ENCODE measurements at regions not wholly inside any gene's neighbourhood (a gene's known extent, or its start where the extent isn't known, plus 50 kb on each side); places are given as distances from the start of the nearest gene placed in this dataset.

DNA sequence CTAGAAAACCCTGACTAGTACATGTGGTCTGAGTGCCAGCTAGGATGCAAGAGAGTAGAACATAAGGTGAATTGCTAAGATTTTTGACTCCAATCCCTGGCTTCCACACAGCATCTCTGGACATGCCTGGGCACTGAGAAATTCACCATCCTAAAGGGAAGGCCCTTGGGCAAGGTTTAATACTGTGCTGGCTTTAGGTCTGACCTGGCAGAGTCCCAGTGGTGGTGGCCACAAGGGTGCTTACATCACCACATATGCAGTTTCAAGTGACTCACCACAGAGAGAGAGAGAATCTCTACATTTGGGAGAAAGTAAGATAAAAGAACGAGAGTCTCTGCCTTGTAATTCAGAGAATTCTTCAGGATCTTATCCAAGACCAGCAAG, 661.6 kb upstream of the C9orf72 start:
- Histone ChIP-seq H3K36me3 (ENCODE audit: insufficient read depth, low read length) (no peaks in the 10 kb centered on the region), H4K20me1 (ENCODE audit: insufficient read depth, low read length) (no peaks in the 10 kb centered on the region), H3K9ac (ENCODE audit: low read length) (no peak overlapping the region), H3K27me3 (ENCODE audit: insufficient read depth, low read length) (no peaks in the 10 kb centered on the region), H3F3A (ENCODE audit: insufficient read depth, low read length) (no peaks in the 10 kb centered on the region), H3K79me2 (ENCODE audit: insufficient read depth, low read length) (no peaks in the 10 kb centered on the region), H3K4me1 (ENCODE audit: insufficient read depth, low read length, severe bottlenecking) (no peaks in the 10 kb centered on the region), H3K9me2 (ENCODE audit: low read depth, low read length) (no peaks in the 10 kb centered on the region), H2AFZ (ENCODE audit: low read length) (no peak overlapping the region), H3K27ac (ENCODE audit: low read depth, low read length, poor library complexity, severe bottlenecking) (no peak overlapping the region), H3K4me2 (ENCODE audit: low read length) (no peak overlapping the region), H3K9me3 (ENCODE audit: low read length) (no peaks in the 10 kb centered on the region), H3K4me3 (ENCODE audit: low read depth, low read length, poor library complexity, severe bottlenecking) (no peak overlapping the region)
- no peak for TF ChIP-seq EZH2 (IDR thresholded peaks at IDR 0.05; ENCODE audit: borderline replicate concordance, low read length)
- TF ChIP-seq, protein P1, sequence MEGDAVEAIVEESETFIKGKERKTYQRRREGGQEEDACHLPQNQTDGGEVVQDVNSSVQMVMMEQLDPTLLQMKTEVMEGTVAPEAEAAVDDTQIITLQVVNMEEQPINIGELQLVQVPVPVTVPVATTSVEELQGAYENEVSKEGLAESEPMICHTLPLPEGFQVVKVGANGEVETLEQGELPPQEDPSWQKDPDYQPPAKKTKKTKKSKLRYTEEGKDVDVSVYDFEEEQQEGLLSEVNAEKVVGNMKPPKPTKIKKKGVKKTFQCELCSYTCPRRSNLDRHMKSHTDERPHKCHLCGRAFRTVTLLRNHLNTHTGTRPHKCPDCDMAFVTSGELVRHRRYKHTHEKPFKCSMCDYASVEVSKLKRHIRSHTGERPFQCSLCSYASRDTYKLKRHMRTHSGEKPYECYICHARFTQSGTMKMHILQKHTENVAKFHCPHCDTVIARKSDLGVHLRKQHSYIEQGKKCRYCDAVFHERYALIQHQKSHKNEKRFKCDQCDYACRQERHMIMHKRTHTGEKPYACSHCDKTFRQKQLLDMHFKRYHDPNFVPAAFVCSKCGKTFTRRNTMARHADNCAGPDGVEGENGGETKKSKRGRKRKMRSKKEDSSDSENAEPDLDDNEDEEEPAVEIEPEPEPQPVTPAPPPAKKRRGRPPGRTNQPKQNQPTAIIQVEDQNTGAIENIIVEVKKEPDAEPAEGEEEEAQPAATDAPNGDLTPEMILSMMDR (IDR thresholded peaks at IDR 0.05; ENCODE audit: low read length), result no peak

DNA sequence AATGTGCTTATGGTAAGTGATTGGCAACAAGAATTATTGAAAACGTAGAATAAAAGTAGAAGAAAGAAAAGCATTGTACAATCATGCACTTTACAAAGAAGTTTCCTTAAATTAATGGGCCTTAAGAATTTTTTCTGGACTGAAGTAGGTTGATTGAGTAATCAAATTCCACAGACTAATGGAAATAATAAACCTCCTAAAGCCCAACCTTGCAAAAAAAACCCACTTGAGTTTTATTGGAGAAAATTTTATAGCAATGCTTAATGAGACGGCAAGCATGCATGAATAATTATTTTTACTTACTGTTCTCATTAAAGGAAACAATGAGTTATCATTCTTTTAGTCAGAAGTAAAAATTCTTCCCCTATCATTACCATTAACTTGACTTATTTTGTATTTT, 676.1 kb upstream of the C9orf72 start:
- TF ChIP-seq, protein P1 (IDR thresholded peaks at IDR 0.05; ENCODE audit: low read length), result no peak
- TF ChIP-seq EZH2 (IDR thresholded peaks at IDR 0.05; ENCODE audit: borderline replicate concordance, low read length), result no peak
- H3K27ac ChIP-seq (ENCODE audit: low read depth, low read length, poor library complexity, severe bottlenecking), result no peak overlapping the region
- no peak overlapping the region for H3K4me3 ChIP-seq (ENCODE audit: low read depth, low read length, poor library complexity, severe bottlenecking)
- no peaks in the 10 kb centered on the region for H3K9me2 ChIP-seq (ENCODE audit: low read depth, low read length)
- H3K4me2 ChIP-seq (ENCODE audit: low read length), result no peak overlapping the region
- H2AFZ ChIP-seq (ENCODE audit: low read length), result no peak overlapping the region
- H3K79me2 ChIP-seq (ENCODE audit: insufficient read depth, low read length), result no peaks in the 10 kb centered on the region
- no peak overlapping the region for H3K9ac ChIP-seq (ENCODE audit: low read length)
- H3F3A ChIP-seq (ENCODE audit: insufficient read depth, low read length), result no peaks in the 10 kb centered on the region
- no peaks in the 10 kb centered on the region for H3K9me3 ChIP-seq (ENCODE audit: low read length)
- H3K36me3 ChIP-seq (ENCODE audit: insufficient read depth, low read length), result no peaks in the 10 kb centered on the region
- no peaks in the 10 kb centered on the region for H3K4me1 ChIP-seq (ENCODE audit: insufficient read depth, low read length, severe bottlenecking)
- no peaks in the 10 kb centered on the region for H4K20me1 ChIP-seq (ENCODE audit: insufficient read depth, low read length)
- H3K27me3 ChIP-seq (ENCODE audit: insufficient read depth, low read length), result no peaks in the 10 kb centered on the region

DNA sequence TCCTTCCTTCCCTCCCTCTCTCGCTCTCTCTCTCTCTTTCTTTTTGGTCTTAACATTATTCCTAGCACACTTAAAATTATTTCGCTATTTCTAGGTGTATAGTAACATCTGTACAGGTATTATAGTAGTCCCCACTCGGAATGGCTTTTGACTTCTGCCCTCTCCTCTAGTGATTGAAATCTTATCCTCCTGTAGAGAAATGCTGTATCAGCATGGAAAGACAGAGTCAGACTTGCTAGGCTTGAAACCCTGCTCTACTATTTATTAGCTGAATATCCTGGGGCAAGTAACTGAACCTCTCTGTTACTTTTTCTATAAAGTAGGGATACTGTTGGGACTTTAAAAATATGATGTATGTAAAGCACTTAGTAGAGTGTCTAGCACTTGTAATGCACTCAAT, 681.9 kb upstream of the C9orf72 start:
- Histone ChIP-seq H4K20me1 (ENCODE audit: insufficient read depth, low read length) (no peaks in the 10 kb centered on the region), H3F3A (ENCODE audit: insufficient read depth, low read length) (no peaks in the 10 kb centered on the region), H3K27me3 (ENCODE audit: insufficient read depth, low read length) (no peaks in the 10 kb centered on the region), H2AFZ (ENCODE audit: low read length) (no peak overlapping the region), H3K4me2 (ENCODE audit: low read length) (no peak overlapping the region), H3K36me3 (ENCODE audit: insufficient read depth, low read length) (no peaks in the 10 kb centered on the region), H3K9me2 (ENCODE audit: low read depth, low read length) (no peaks in the 10 kb centered on the region), H3K9me3 (ENCODE audit: low read length) (no peaks in the 10 kb centered on the region), H3K27ac (ENCODE audit: low read depth, low read length, poor library complexity, severe bottlenecking) (no peak overlapping the region), H3K9ac (ENCODE audit: low read length) (no peak overlapping the region), H3K79me2 (ENCODE audit: insufficient read depth, low read length) (no peaks in the 10 kb centered on the region), H3K4me3 (ENCODE audit: low read depth, low read length, poor library complexity, severe bottlenecking) (no peak overlapping the region), H3K4me1 (ENCODE audit: insufficient read depth, low read length, severe bottlenecking) (no peaks in the 10 kb centered on the region)
- TF ChIP-seq EZH2 (IDR thresholded peaks at IDR 0.05; ENCODE audit: borderline replicate concordance, low read length), result no peak
- TF ChIP-seq, protein P1 (IDR thresholded peaks at IDR 0.05; ENCODE audit: low read length), result no peak
